ENCODE measurements at regions not wholly inside any gene's neighbourhood (a gene's known extent, or its start where the extent isn't known, plus 50 kb on each side); places are given as distances from the start of the nearest gene placed in this dataset.

DNA sequence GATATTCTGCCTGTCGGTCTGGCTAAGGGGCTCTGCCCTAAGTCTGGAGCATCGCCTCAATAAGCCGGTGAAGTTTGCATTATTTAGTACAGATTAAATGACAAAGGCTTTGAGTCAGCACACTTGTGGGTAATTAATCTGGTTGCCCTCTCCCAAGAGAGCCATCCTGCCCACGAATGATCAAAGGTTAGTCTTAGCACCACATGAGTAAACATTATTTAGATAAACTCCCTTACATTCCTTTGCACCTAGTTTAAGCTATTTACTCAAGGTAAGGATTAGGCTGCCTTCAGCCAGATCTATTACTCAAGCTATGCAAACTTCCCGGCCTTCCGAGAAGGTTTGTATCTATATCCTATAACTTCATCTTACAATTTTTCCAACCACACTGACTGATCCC, 572.1 kb downstream of the CHSY3 start:
- TF ChIP-seq, protein P1, sequence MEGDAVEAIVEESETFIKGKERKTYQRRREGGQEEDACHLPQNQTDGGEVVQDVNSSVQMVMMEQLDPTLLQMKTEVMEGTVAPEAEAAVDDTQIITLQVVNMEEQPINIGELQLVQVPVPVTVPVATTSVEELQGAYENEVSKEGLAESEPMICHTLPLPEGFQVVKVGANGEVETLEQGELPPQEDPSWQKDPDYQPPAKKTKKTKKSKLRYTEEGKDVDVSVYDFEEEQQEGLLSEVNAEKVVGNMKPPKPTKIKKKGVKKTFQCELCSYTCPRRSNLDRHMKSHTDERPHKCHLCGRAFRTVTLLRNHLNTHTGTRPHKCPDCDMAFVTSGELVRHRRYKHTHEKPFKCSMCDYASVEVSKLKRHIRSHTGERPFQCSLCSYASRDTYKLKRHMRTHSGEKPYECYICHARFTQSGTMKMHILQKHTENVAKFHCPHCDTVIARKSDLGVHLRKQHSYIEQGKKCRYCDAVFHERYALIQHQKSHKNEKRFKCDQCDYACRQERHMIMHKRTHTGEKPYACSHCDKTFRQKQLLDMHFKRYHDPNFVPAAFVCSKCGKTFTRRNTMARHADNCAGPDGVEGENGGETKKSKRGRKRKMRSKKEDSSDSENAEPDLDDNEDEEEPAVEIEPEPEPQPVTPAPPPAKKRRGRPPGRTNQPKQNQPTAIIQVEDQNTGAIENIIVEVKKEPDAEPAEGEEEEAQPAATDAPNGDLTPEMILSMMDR (IDR thresholded peaks at IDR 0.05) = no peak
- TF ChIP-seq POLR2A (IDR thresholded peaks at IDR 0.05) = no peak

Measured in uterus (tissue), 2 donors.